GM12878 (cell line): ENCODE measurements at regions not wholly inside any gene's neighbourhood (a gene's known extent, or its start where the extent isn't known, plus 50 kb on each side); places are given as distances from the start of the nearest gene placed in this dataset.

Experiments used
- ATAC-seq: fragments of 200-7000 bp; cut with Tn5 transposase; 3 replicates; pipeline ENCODE4 v1.9.1; 2020; ENCODE audit warnings: mild to moderate bottlenecking, moderate library complexity
- BruUV-seq: library from RNA; stranded (reverse); fragments of 400-500 nt; replicated peaks from 2 replicates; lab custom pipeline; 2021; lab: Mats Ljungman, UMichigan
- CTCF ChIA-PET: fragments of 300-600 bp; sonication (Branson Sonifier 250); formaldehyde crosslinking; extraction: SDS; loops from one replicate; lab custom pipeline; 2021; ENCODE audit warnings: inconsistent platforms; lab: Yijun Ruan, JAX
- POLR2A ChIA-PET: fragments of 350-600 bp; formaldehyde crosslinking; extraction: SDS; loops from one replicate; lab custom pipeline; 2021; ENCODE audit warnings: inconsistent platforms; lab: Charles Lee
- RAD21 ChIA-PET: fragments of 300-600 bp; sonication (Branson Sonifier 250); formaldehyde crosslinking; loops from one replicate; lab custom pipeline; 2023; ENCODE audit warnings: antibody characterized with exemption; ENCODE audit not compliant: unreplicated experiment; lab: Charles Lee
- SMC1A ChIA-PET: fragments of 300-600 bp; sonication (Branson Sonifier 250); formaldehyde crosslinking; loops from one replicate; lab custom pipeline; 2023; ENCODE audit not compliant: unreplicated experiment, uncharacterized antibody; lab: Charles Lee
- DNase-seq: peaks from one replicate; pipeline ENCODE4 v3.0.0-alpha.2; 2011; ENCODE audit warnings: low read depth, low spot score
- FAIRE-seq: peaks from 3 replicates; lab custom pipeline; 2011; peaks lifted over from hg19 to GRCh38; lab: Jason Lieb, UNC
- H2AFZ ChIP-seq: 2 replicates; pipeline ENCODE4 v1.6.0; 2011; ENCODE audit warnings: low read depth, low read length, control low read depth; ENCODE audit not compliant: control insufficient read depth
- H3K27ac ChIP-seq: 2 replicates; pipeline ENCODE4 v1.5.1; 2011; ENCODE audit warnings: control low read depth; ENCODE audit not compliant: control insufficient read depth, insufficient read depth
- H3K27me3 ChIP-seq, 2 experiments: replicated peaks in 1 of 2; 2 replicates each; pipeline versions ENCODE4 v1.6.0 to v1.6.1; 2011; ENCODE audit warnings: low read length in 1 of 2; ENCODE audit not compliant: control insufficient read depth in 2 of 2, insufficient read depth in 2 of 2
- H3K36me3 ChIP-seq, 2 experiments: 2 replicates each; pipeline ENCODE4 v1.5.1; 2011; ENCODE audit warnings: low read length in 1 of 2; ENCODE audit not compliant: control insufficient read depth in 2 of 2, insufficient read depth in 2 of 2
- H3K4me1 ChIP-seq: 2 replicates; pipeline ENCODE4 v1.6.1; 2011; ENCODE audit warnings: mild to moderate bottlenecking, low read length, moderate library complexity, mixed read lengths; ENCODE audit not compliant: control insufficient read depth, insufficient read depth
- H3K4me2 ChIP-seq: 2 replicates; pipeline ENCODE4 v1.6.0; 2011; ENCODE audit warnings: control low read depth; ENCODE audit not compliant: control insufficient read depth, insufficient read depth
- H3K4me3 ChIP-seq: fragments of 200-600 bp; sonication (generic); 2 replicates; pipeline ENCODE4 v1.5.1; 2016
- H3K79me2 ChIP-seq: 2 replicates; pipeline ENCODE4 v1.6.0; 2011; ENCODE audit warnings: low read length; ENCODE audit not compliant: control insufficient read depth, insufficient read depth
- H3K9ac ChIP-seq: 2 replicates; pipeline ENCODE4 v1.8.0; 2011; ENCODE audit warnings: low read length, control low read depth, mixed read lengths; ENCODE audit not compliant: control insufficient read depth, insufficient read depth
- H3K9me3 ChIP-seq: replicated peaks from 3 replicates; pipeline ENCODE4 v1.5.1; 2011; ENCODE audit warnings: mild to moderate bottlenecking, low read length; ENCODE audit not compliant: control insufficient read depth, insufficient read depth
- H4K20me1 ChIP-seq: 2 replicates; pipeline ENCODE4 v1.6.0; 2011; ENCODE audit not compliant: control insufficient read depth, insufficient read depth
- BACH1 ChIP-seq: fragments of 450-650 bp; IDR thresholded peaks from 2 replicates; pipeline ENCODE4 v1.6.1; 2017; ENCODE audit warnings: mild to moderate bottlenecking, borderline replicate concordance
- BCL11A ChIP-seq: IDR thresholded peaks from 2 replicates; pipeline ENCODE4 v1.6.1; 2011; ENCODE audit warnings: low read depth, low read length
- CHD2 ChIP-seq: IDR thresholded peaks from 2 replicates; pipeline ENCODE4 v1.6.1; 2011; ENCODE audit warnings: low read depth, low read length, improper control_type of control experiment, borderline replicate concordance
- EZH2 ChIP-seq: IDR thresholded peaks from 2 replicates; pipeline ENCODE4 v1.6.1; 2012; ENCODE audit warnings: low read depth, mild to moderate bottlenecking, control low read depth, inconsistent platforms, low read length, borderline replicate concordance; ENCODE audit not compliant: control insufficient read depth
- HDAC2 ChIP-seq: fragments of 200-600 bp; sonication (generic); IDR thresholded peaks from 2 replicates; pipeline ENCODE4 v1.6.1; 2017
- KDM1A ChIP-seq: fragments of 200-600 bp; sonication (generic); IDR thresholded peaks from 2 replicates; pipeline ENCODE4 v1.6.1; 2016; ENCODE audit warnings: borderline replicate concordance
- KLF5 ChIP-seq: fragments of 450-650 bp; IDR thresholded peaks from 2 replicates; pipeline ENCODE4 v1.6.1; 2014; ENCODE audit warnings: mild to moderate bottlenecking; ENCODE audit not compliant: partially characterized antibody
- NFYB ChIP-seq: IDR thresholded peaks from 2 replicates; pipeline ENCODE4 v1.6.1; 2011; ENCODE audit warnings: low read depth, mild to moderate bottlenecking, low read length, improper control_type of control experiment, moderate library complexity; ENCODE audit not compliant: insufficient read depth
- RBBP5 ChIP-seq: fragments of 200-600 bp; sonication (generic); conservative IDR thresholded peaks from 2 replicates; pipeline ENCODE4 v1.6.1; 2016
- RELA ChIP-seq: fragments of 450-650 bp; IDR thresholded peaks from 2 replicates; pipeline ENCODE4 v1.8.0; 2014; ENCODE audit warnings: borderline replicate concordance; ENCODE audit not compliant: partially characterized antibody
- SP1 ChIP-seq: IDR thresholded peaks from one replicate; pipeline ENCODE4 v1.6.1; 2011; ENCODE audit warnings: low read depth, low read length
- SRF ChIP-seq, 2 experiments: IDR thresholded peaks; 2 replicates each; pipeline ENCODE4 v1.6.1; 2011; ENCODE audit warnings: low read depth in 2 of 2, low read length in 2 of 2, mild to moderate bottlenecking in 1 of 2, moderate library complexity in 1 of 2
- SUPT20H ChIP-seq: IDR thresholded peaks from 2 replicates; pipeline ENCODE4 v1.6.1; 2011; ENCODE audit warnings: low read depth, mild to moderate bottlenecking, low read length, moderate library complexity, borderline replicate concordance; ENCODE audit not compliant: control insufficient read depth
- USF2 ChIP-seq: IDR thresholded peaks from 2 replicates; pipeline ENCODE4 v1.6.1; 2011; ENCODE audit warnings: low read depth, low read length, improper control_type of control experiment, borderline replicate concordance
- ZNF207 ChIP-seq: fragments of 450-650 bp; IDR thresholded peaks from 2 replicates; pipeline ENCODE4 v1.6.1; 2014; ENCODE audit warnings: antibody characterized with exemption, mild to moderate bottlenecking, borderline replicate concordance
- ZZZ3 ChIP-seq: IDR thresholded peaks from 2 replicates; pipeline ENCODE4 v1.6.1; 2011; ENCODE audit warnings: low read depth; ENCODE audit not compliant: control insufficient read depth, insufficient read length
- WGBS: methylation state at CpG from one replicate; pipeline ENCODE4 v1.1.6; 2016; ENCODE audit warnings: low lambda C conversion rate; ENCODE audit not compliant: insufficient replicate concordance, insufficient coverage; ENCODE audit errors: missing lambda C conversion rate; 5-methylcytosine and 5-hydroxymethylcytosine counted together
- in situ Hi-C: fragments of 300-500 bp; cut with MboI; formaldehyde crosslinking; loops from 9 replicates; pipeline ENCODE4 v1.14.3; 2018; ENCODE audit warnings: mixed read lengths
- intact Hi-C: fragments of 100-400 bp; cut with micrococcal nuclease; formaldehyde crosslinking; loops from one replicate; pipeline ENCODE4 v1.14.2; 2022; ENCODE audit not compliant: unreplicated experiment
- TF ChIP-seq, protein P1 (sequence below): IDR thresholded peaks from 2 replicates; pipeline ENCODE4 v1.6.1; 2012; ENCODE audit warnings: low read depth, low read length, improper control_type of control experiment
- TF ChIP-seq, protein P2 (sequence below): IDR thresholded peaks from 2 replicates; pipeline ENCODE4 v1.6.1; 2011; ENCODE audit warnings: low read depth, mild to moderate bottlenecking, low read length, moderate library complexity, borderline replicate concordance; ENCODE audit errors: extremely low read depth

DNA sequence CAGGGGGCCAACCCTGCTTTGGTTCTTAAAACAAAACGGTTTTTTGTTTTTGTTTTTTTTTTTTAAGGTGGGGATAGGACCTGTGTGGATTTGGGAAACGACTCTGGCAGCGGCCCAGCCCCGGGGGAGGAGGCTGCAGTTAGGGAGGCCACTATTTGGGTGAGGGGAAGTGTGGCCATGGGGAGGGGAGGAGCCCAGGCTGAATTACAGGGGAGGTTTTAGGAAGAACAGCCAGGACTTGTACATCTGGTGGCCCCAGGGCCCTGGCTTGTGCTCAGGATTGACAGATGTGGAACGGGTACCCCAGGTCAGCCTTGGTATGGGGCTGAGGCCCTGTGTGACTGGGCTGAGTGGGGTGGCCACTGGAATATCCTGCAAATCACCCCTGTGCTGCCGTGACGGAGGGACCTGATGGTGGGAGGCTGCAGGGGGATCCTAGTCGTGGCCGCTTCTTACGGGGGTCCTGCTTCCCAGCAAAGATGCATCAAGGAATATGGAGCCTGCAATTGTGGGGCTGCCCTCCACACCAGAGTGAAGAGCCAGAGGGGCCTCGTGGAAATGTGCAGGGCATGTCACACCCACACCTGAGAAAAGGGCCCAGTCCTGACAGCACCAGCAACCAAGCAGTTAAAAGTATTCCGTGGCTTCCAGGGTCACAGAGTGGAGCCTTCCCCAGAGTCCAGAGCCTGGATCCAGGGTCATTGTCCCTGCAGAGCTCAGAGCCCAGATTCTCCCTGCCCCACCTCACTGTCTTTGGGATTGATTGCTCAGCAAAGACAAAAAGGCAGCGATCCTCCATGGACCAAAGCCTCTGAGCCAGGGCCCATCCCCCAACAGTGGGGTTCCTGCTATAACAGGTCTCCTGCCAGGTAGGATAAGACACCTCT lies 55.2 kb upstream of the WNT7B start (continued):
- TF ChIP-seq ZNF207, result no peak
- TF ChIP-seq ZZZ3, result no peak
- no peak for TF ChIP-seq BACH1
- TF ChIP-seq RBBP5, result no peak

GRCh38 chr22:46033256-46034200 lies 56.6 kb upstream of the WNT7B start:
- Histone ChIP-seq H3K9me3 (no peaks in the 10 kb centered on the region), H3K27me3 (no peaks in the 10 kb centered on the region), H3K4me1 (peaks cover 9% of the 10 kb centered on the region), H3K9ac (no peak overlapping the region), H2AFZ (no peak overlapping the region), H3K27ac (no peak overlapping the region), H3K4me3 (no peak overlapping the region), H4K20me1 (no peaks in the 10 kb centered on the region), H3K36me3 (no peaks in the 10 kb centered on the region), H3K4me2 (no peak overlapping the region), H3K79me2 (no peaks in the 10 kb centered on the region; the same call in 1 of the 2 replicates)
- DNase-seq (no peak), FAIRE-seq (no peak), ATAC-seq (no peak)
- TF ChIP-seq SP1, result no peak
- no peak for TF ChIP-seq CHD2
- TF ChIP-seq SRF (IDR thresholded peaks at IDR 0.05; ENCODE audit: low read depth in 2 of 2, low read length in 2 of 2), result no peak
- TF ChIP-seq, protein P1, sequence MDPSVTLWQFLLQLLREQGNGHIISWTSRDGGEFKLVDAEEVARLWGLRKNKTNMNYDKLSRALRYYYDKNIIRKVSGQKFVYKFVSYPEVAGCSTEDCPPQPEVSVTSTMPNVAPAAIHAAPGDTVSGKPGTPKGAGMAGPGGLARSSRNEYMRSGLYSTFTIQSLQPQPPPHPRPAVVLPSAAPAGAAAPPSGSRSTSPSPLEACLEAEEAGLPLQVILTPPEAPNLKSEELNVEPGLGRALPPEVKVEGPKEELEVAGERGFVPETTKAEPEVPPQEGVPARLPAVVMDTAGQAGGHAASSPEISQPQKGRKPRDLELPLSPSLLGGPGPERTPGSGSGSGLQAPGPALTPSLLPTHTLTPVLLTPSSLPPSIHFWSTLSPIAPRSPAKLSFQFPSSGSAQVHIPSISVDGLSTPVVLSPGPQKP, result no peak
- no peak for TF ChIP-seq KLF5
- no peak for TF ChIP-seq HDAC2
- no peak for TF ChIP-seq SUPT20H
- TF ChIP-seq RELA, result no peak
- TF ChIP-seq USF2, result no peak
- TF ChIP-seq EZH2, result no peak
- no peak for TF ChIP-seq KDM1A
- no peak for TF ChIP-seq NFYB
- TF ChIP-seq, protein P2, sequence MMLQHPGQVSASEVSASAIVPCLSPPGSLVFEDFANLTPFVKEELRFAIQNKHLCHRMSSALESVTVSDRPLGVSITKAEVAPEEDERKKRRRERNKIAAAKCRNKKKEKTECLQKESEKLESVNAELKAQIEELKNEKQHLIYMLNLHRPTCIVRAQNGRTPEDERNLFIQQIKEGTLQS, result no peak
- TF ChIP-seq BCL11A, result no peak
- 60% methylated on average over 11 of the region's 11 CpGs for WGBS
- POLR2A ChIA-PET, result no interaction called here
- CTCF ChIA-PET, result interaction anchor here (0.7 to 1.6 kb wide), 5 partner anchors 18 to 648 kb away, joined by 3 to 8 read pairs (median 4); no protein-coding TSS in a partner anchor
- RAD21 ChIA-PET, result interaction anchor here (0.7 kb wide), 1 partner anchor 37 kb away, joined by 3 read pairs; no protein-coding TSS in a partner anchor
- SMC1A ChIA-PET, result interaction anchor here (1.6 kb wide), 1 partner anchor 27 kb away, joined by 5 read pairs; no protein-coding TSS in a partner anchor
- intact Hi-C loops (no loop called here), in situ Hi-C loops (no loop called here)
- no TSS peak for BruUV-seq
